ENCODE measurements at regions not wholly inside any gene's neighbourhood (a gene's known extent, or its start where the extent isn't known, plus 50 kb on each side); places are given as distances from the start of the nearest gene placed in this dataset.

- Mint-ChIP-seq H3K9me3 (no peaks in the 10 kb centered on the region), H3K27me3 (ENCODE audit: insufficient read depth) (peaks cover 2% of the 10 kb centered on the region), H3K27ac (no peak overlapping the region), H3K36me3 (ENCODE audit: low read depth) (peaks cover 17% of the 10 kb centered on the region; the same call in 1 of the 2 replicates), H3K4me3 (no peak overlapping the region), H3K4me1 (ENCODE audit: low read depth) (peaks cover 19% of the 10 kb centered on the region)
- TF ChIP-seq, protein P1, sequence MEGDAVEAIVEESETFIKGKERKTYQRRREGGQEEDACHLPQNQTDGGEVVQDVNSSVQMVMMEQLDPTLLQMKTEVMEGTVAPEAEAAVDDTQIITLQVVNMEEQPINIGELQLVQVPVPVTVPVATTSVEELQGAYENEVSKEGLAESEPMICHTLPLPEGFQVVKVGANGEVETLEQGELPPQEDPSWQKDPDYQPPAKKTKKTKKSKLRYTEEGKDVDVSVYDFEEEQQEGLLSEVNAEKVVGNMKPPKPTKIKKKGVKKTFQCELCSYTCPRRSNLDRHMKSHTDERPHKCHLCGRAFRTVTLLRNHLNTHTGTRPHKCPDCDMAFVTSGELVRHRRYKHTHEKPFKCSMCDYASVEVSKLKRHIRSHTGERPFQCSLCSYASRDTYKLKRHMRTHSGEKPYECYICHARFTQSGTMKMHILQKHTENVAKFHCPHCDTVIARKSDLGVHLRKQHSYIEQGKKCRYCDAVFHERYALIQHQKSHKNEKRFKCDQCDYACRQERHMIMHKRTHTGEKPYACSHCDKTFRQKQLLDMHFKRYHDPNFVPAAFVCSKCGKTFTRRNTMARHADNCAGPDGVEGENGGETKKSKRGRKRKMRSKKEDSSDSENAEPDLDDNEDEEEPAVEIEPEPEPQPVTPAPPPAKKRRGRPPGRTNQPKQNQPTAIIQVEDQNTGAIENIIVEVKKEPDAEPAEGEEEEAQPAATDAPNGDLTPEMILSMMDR (IDR thresholded peaks at IDR 0.05) = no peak
- no peak for DNase-seq
Observed at GRCh38 chr2:224110811-224111210, 71.7 kb upstream of the SERPINE2 start.

- Mint-ChIP-seq H3K4me3 (no peak overlapping the region), H3K36me3 (ENCODE audit: low read depth) (0 out of 2 replicates have a peak, but pooled peaks cover 11% of the 10 kb centered on the region), H3K9me3 (no peaks in the 10 kb centered on the region), H3K4me1 (ENCODE audit: low read depth) (peaks cover 21% of the 10 kb centered on the region), H3K27ac (no peak overlapping the region), H3K27me3 (ENCODE audit: insufficient read depth) (no peaks in the 10 kb centered on the region; the same call in 1 of the 2 replicates)
- DNase-seq = no peak
- TF ChIP-seq, protein P1 (IDR thresholded peaks at IDR 0.05) = no peak
Observed at GRCh38 chr2:224109751-224110150, 70.7 kb upstream of the SERPINE2 start.

- Mint-ChIP-seq H3K36me3 (ENCODE audit: low read depth) (0 out of 2 replicates have a peak, but pooled peaks cover 5% of the 10 kb centered on the region), H3K27me3 (ENCODE audit: insufficient read depth) (no peaks in the 10 kb centered on the region; the same call in 1 of the 2 replicates), H3K9me3 (no peaks in the 10 kb centered on the region), H3K4me1 (ENCODE audit: low read depth) (peaks cover 44% of the 10 kb centered on the region), H3K27ac (no peak overlapping the region), H3K4me3 (no peak overlapping the region)
- no peak for DNase-seq
- TF ChIP-seq, protein P1 (IDR thresholded peaks at IDR 0.05) = no peak
Observed at GRCh38 chr2:224106794-224107193, 67.7 kb upstream of the SERPINE2 start.

DNA sequence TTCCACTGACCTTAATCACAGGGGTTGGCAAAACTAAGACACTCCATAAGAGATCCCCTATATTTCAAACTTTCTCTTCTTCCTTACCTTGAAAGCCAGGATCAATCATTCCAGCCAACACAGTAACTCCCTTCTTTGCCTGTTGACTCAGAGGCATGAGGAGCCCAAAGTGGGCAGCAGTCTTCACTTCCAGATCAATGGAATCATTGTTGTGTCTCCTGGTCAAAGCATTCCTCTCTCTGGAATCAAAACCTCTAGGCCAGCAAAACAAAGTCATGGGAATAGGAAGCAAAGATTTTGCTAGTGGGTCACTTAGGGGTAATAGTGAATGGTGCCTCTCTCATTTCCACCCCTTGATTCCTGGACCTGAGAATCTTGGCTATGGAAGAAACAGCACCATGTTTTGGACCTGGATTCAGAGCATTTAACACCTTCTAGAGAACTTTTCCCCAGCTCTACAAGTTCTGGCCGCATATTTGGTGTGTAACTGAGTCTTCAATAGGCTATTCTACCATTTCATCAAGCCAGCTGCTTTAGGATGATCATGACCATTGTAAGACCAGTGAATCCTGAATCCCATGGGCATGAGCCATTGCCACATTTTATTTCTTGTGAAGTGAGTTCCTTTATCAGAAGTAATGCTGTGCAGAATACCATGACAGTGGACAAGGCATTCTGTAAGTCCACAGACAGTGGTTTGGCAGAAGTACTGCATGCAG is 65.7 kb upstream of the SERPINE2 start:
- DNase-seq = no peak
- H3K4me1 Mint-ChIP-seq (ENCODE audit: low read depth) = peaks cover 50% of the 10 kb centered on the region

DNA sequence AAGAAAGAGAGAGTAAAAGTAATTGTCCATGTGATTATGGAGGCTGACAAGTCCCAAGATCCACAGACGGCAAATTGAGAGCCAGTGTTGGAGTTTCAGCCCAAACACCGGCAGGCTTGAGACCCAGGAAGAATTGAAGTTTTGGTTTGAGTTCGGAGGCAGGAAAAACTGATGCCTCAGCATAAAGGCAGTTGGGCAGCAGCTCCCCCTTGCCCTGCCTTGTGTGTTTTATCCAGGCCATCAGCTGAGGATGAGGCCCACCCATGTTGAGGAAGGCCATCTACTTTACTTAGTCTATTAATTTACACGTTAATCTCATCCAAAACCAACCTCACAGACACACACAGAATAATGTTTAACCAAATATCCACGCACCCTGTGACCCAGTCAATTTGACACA is 64.6 kb upstream of the SERPINE2 start:
- H3K4me3 Mint-ChIP-seq = no peak overlapping the region
- TF ChIP-seq, protein P1 (IDR thresholded peaks at IDR 0.05) = no peak

More for the DNA sequence above, 65.7 kb upstream of the SERPINE2 start:
- Mint-ChIP-seq H3K27ac (no peak overlapping the region), H3K36me3 (ENCODE audit: low read depth) (0 out of 2 replicates have a peak, but pooled peaks cover 5% of the 10 kb centered on the region), H3K4me3 (no peak overlapping the region), H3K9me3 (no peaks in the 10 kb centered on the region), H3K27me3 (ENCODE audit: insufficient read depth) (no peaks in the 10 kb centered on the region; the same call in 1 of the 2 replicates)
- TF ChIP-seq, protein P1 (IDR thresholded peaks at IDR 0.05) = no peak

More for the DNA sequence above, 64.6 kb upstream of the SERPINE2 start:
- H3K27me3 Mint-ChIP-seq (ENCODE audit: insufficient read depth) = no peaks in the 10 kb centered on the region; the same call in 1 of the 2 replicates
- no peak for DNase-seq
- peaks cover 55% of the 10 kb centered on the region for H3K4me1 Mint-ChIP-seq (ENCODE audit: low read depth)
- H3K27ac Mint-ChIP-seq = no peak overlapping the region
- no peaks in the 10 kb centered on the region for H3K9me3 Mint-ChIP-seq
- 0 out of 2 replicates have a peak, but pooled peaks cover 5% of the 10 kb centered on the region for H3K36me3 Mint-ChIP-seq (ENCODE audit: low read depth)
